Thoracic aorta (tissue), 2 donors: ENCODE measurements at regions not wholly inside any gene's neighbourhood (a gene's known extent, or its start where the extent isn't known, plus 50 kb on each side); places are given as distances from the start of the nearest gene placed in this dataset.

Experiments used
- ATAC-seq: fragments of 150-250 bp; one replicate; pipeline ENCODE4 v1.8.0; 2017; ENCODE audit warnings: low read depth; ENCODE audit not compliant: insufficient number of reproducible peaks, low FRiP score
- DNase-seq: peaks from one replicate; pipeline ENCODE4 v3.0.0-alpha.2; 2020; ENCODE audit warnings: low spot score
- H3K27ac ChIP-seq, 2 donors: fragments of 200-600 bp; sonication (generic); 1 replicate in 1 of 2; 2 replicates in 1 of 2; pipeline ENCODE4 v1.5.1; 2016; ENCODE audit warnings: mild to moderate bottlenecking in 2 of 2, moderate library complexity in 2 of 2
- H3K27me3 ChIP-seq: fragments of 200-600 bp; sonication (generic); replicated peaks from 2 replicates; pipeline ENCODE4 v1.6.0; 2016; ENCODE audit warnings: mild to moderate bottlenecking; ENCODE audit not compliant: insufficient read depth
- H3K36me3 ChIP-seq: fragments of 200-600 bp; sonication (generic); one replicate; pipeline ENCODE4 v1.5.1; 2016
- H3K4me1 ChIP-seq, 2 donors: fragments of 200-600 bp; sonication (generic); 1 replicate in 1 of 2; 2 replicates in 1 of 2; pipeline versions ENCODE4 v1.5.1 to v1.6.0; 2016; ENCODE audit warnings: low read depth in 2 of 2, mild to moderate bottlenecking in 1 of 2; ENCODE audit not compliant: control insufficient read depth in 1 of 2
- H3K4me3 ChIP-seq: fragments of 200-600 bp; sonication (generic); 2 replicates; pipeline ENCODE4 v1.5.1; 2016; ENCODE audit warnings: mild to moderate bottlenecking
- H3K9me3 ChIP-seq: fragments of 200-600 bp; sonication (generic); 2 replicates; pipeline ENCODE4 v1.5.1; 2016
- TF ChIP-seq, protein P1 (sequence below): fragments of 200-600 bp; sonication (generic); IDR thresholded peaks from one replicate; pipeline ENCODE4 v1.5.1; 2019; ENCODE audit warnings: antibody characterized with exemption

DNA sequence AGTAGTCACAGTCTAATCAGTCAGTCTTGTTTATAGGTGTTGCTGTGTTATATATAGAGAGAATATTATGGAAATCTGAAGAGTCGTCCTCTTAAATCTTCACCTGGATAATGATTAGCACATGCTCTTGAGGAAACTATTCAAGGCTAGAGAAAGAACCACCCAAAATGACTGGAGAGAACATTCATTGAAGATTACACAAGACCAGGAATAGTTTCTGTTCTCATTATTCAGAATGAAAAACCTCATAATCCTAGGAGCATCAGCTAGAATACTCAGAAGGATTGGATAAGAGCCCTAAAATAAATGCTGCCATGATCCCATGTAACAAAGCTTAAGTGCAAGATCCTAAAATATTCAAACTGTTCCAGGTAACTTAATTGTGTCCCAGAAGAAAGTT is 278.2 kb upstream of the PREP start:
- H3K4me1 ChIP-seq: no peaks in the 10 kb centered on the region
- no peaks in the 10 kb centered on the region for H3K36me3 ChIP-seq
- H3K27ac ChIP-seq: no peak overlapping the region
- DNase-seq: no peak
- TF ChIP-seq, protein P1, sequence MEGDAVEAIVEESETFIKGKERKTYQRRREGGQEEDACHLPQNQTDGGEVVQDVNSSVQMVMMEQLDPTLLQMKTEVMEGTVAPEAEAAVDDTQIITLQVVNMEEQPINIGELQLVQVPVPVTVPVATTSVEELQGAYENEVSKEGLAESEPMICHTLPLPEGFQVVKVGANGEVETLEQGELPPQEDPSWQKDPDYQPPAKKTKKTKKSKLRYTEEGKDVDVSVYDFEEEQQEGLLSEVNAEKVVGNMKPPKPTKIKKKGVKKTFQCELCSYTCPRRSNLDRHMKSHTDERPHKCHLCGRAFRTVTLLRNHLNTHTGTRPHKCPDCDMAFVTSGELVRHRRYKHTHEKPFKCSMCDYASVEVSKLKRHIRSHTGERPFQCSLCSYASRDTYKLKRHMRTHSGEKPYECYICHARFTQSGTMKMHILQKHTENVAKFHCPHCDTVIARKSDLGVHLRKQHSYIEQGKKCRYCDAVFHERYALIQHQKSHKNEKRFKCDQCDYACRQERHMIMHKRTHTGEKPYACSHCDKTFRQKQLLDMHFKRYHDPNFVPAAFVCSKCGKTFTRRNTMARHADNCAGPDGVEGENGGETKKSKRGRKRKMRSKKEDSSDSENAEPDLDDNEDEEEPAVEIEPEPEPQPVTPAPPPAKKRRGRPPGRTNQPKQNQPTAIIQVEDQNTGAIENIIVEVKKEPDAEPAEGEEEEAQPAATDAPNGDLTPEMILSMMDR: no peak
- no peak for ATAC-seq
- no peak overlapping the region for H3K4me3 ChIP-seq
- no peaks in the 10 kb centered on the region for H3K27me3 ChIP-seq
- H3K9me3 ChIP-seq: no peaks in the 10 kb centered on the region

DNA sequence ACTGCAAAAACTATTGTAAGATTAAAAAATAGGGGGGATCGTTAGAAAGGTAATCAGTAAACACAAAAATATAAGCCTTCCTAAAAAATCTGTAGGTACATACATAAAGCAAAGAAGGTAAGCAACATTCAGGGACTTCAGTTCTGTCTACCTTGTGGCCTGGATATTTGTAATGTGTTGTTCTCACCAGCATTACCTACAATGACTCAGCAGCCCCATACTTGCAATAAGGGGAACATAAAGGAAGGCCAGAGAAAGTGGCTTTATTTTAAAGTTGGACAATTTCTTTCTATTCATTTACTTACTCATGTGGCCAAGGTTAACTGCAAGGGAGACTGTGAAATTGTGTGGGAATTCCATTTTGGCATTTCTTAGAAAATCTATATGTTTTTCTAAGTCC is 277.2 kb upstream of the PREP start:
- Histone ChIP-seq H3K9me3 (no peaks in the 10 kb centered on the region), H3K27me3 (no peaks in the 10 kb centered on the region), H3K4me3 (no peak overlapping the region), H3K27ac (no peak overlapping the region), H3K4me1 (no peaks in the 10 kb centered on the region), H3K36me3 (no peaks in the 10 kb centered on the region)
- ATAC-seq: no peak
- TF ChIP-seq, protein P1: no peak
- DNase-seq: no peak

DNA sequence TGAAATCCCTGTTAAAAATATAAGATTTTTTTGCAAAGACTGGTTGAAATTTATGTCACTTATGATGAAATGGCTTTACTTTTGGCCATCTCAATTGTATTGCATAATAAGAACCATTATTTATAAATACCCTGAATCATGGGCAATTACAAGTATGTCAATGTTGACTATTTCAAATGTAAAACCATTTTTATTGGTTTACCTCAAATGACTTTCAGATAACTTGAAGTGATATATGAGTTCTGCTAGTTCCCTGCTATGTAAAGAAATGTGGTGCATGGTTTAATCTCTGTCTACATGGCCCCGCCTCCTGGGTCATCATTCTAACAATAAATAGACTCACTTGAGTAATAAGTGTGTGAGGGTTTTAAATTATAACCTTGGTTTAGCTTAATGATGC is 275.6 kb upstream of the PREP start:
- H3K4me3 ChIP-seq: no peak overlapping the region
- TF ChIP-seq, protein P1: no peak
- no peak overlapping the region for H3K27ac ChIP-seq
- H3K27me3 ChIP-seq: no peaks in the 10 kb centered on the region
- DNase-seq: no peak
- H3K9me3 ChIP-seq: no peaks in the 10 kb centered on the region
- H3K4me1 ChIP-seq: no peaks in the 10 kb centered on the region
- H3K36me3 ChIP-seq: no peaks in the 10 kb centered on the region
- ATAC-seq: no peak

DNA sequence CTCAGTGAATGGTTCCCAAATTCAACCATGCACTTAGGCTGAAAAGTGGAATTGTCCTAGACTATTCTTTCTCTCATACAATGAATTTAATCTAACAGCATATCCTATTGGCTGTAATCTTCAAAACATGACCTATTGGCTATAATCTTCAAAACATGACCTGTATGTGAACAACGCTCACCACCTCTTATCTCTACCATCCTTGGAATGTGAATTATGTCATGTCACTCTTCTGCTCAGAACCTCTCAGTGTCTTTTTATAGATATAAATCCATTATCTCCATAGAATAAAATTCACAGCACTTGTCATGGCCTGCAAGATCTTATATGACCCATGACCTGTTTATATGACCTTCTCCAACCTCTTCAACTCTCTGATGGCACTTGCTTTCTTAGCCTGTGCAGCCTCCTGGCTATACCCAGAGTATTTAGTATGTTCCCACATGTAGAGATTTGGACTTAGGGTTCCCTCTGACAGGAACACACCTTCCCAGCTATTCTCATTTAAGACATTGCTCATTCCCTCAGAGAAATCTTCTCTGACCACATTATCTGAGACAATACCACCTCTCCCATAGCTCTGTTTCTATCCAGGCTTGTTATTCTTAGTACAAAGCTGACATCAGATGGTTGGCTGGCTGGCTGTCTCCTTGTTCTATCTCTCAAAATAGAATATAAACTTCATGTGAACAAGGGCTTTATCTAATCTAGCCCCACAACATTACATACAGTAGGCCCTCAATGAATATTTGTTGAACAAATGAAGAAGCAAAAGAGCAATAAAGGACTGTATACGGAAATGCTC is 275.0 kb upstream of the PREP start:
- Histone ChIP-seq H3K27me3 (no peaks in the 10 kb centered on the region), H3K4me3 (no peak overlapping the region), H3K36me3 (no peaks in the 10 kb centered on the region), H3K4me1 (no peaks in the 10 kb centered on the region), H3K27ac (no peak overlapping the region), H3K9me3 (no peaks in the 10 kb centered on the region)
- TF ChIP-seq, protein P1: no peak
- ATAC-seq (no peak), DNase-seq (no peak)

DNA sequence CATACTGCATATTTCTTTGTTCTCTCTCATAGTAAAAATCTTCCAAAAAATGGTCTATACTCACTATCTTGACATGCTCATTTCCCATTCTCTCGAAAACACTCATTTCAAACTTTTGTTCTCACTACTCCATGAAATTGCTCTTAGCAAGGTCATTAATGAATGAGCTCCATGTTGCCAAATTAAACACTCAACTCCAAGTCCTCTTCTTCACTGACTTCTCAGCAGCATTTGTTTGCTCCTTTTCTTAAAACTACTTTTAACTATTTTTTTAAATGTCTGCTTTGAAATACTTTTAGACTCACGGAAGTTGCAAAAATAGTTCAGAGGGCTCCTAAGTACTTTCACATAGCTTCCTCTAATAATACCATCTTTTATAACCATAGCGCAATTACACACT is 274.0 kb upstream of the PREP start:
- no peak for DNase-seq
- no peak overlapping the region for H3K27ac ChIP-seq
- no peaks in the 10 kb centered on the region for H3K9me3 ChIP-seq
- TF ChIP-seq, protein P1: no peak
- ATAC-seq: no peak
- no peaks in the 10 kb centered on the region for H3K4me1 ChIP-seq
- no peak overlapping the region for H3K4me3 ChIP-seq
- H3K27me3 ChIP-seq: no peaks in the 10 kb centered on the region
- no peaks in the 10 kb centered on the region for H3K36me3 ChIP-seq
